ENCODE measurements at regions not wholly inside any gene's neighbourhood (a gene's known extent, or its start where the extent isn't known, plus 50 kb on each side); places are given as distances from the start of the nearest gene placed in this dataset.

GRCh38 chr13:74945637-74946036, 536.3 kb downstream of the TBC1D4 start:
- no peak for TF ChIP-seq POLR2A (IDR thresholded peaks at IDR 0.05; ENCODE audit: control extremely low read depth in 1 of 2, low read depth in 2 of 2, low read length in 2 of 2)
- no peak for TF ChIP-seq GTF2F1 (IDR thresholded peaks at IDR 0.05; ENCODE audit: borderline replicate concordance, low read depth, low read length)
- TF ChIP-seq CTCF (IDR thresholded peaks at IDR 0.05; ENCODE audit: control extremely low read depth in 1 of 3, insufficient read depth in 1 of 3, low read depth in 1 of 3, low read length in 3 of 3): no peak
- no peak for TF ChIP-seq YY1 (IDR thresholded peaks at IDR 0.05; ENCODE audit: low read depth, low read length)
- no peak for TF ChIP-seq EP300 (IDR thresholded peaks at IDR 0.05; ENCODE audit: borderline replicate concordance in 1 of 2, low read depth in 2 of 2, low read length in 2 of 2)
- no peak for TF ChIP-seq ZNF274 (IDR thresholded peaks at IDR 0.05; ENCODE audit: borderline replicate concordance, extremely low read depth, low read length)
- TF ChIP-seq USF2 (IDR thresholded peaks at IDR 0.05; ENCODE audit: low read length): no peak
- TF ChIP-seq SAP30 (IDR thresholded peaks at IDR 0.05; ENCODE audit: insufficient read depth, insufficient replicate concordance, low read length): no peak
- TF ChIP-seq SP1 (IDR thresholded peaks at IDR 0.05; ENCODE audit: low read depth, low read length): no peak
- TF ChIP-seq SUZ12 (IDR thresholded peaks at IDR 0.05; ENCODE audit: low read length): no peak
- no peak for TF ChIP-seq POLR2AphosphoS5 (IDR thresholded peaks at IDR 0.05; ENCODE audit: low read depth, low read length)
